IMR-90 (cell line): ENCODE measurements at regions not wholly inside any gene's neighbourhood (a gene's known extent, or its start where the extent isn't known, plus 50 kb on each side); places are given as distances from the start of the nearest gene placed in this dataset.

Experiments
- ATAC-seq: fragments of 200-7000 bp; cut with Tn5 transposase; 2 replicates; pipeline ENCODE4 v1.9.1; 2020; ENCODE audit warnings: low read depth, mild to moderate bottlenecking, moderate library complexity
- BruUV-seq: library from RNA; stranded (reverse); fragments of 400-500 nt; replicated peaks from 2 replicates; lab custom pipeline; 2021; lab: Mats Ljungman, UMichigan
- CTCF ChIA-PET: fragments of 300-600 bp; formaldehyde crosslinking; extraction: SDS; loops from one replicate; lab custom pipeline; 2021; ENCODE audit warnings: antibody characterized with exemption; lab: Yijun Ruan, JAX
- POLR2A ChIA-PET: fragments of 300-600 bp; sonication (Branson Sonifier 250); formaldehyde crosslinking; loops from one replicate; lab custom pipeline; 2022; ENCODE audit warnings: antibody characterized with exemption; ENCODE audit not compliant: unreplicated experiment; lab: Charles Lee
- DNase-seq: peaks from one replicate; pipeline ENCODE4 v3.0.0; 2013
- H2AFZ ChIP-seq: replicated peaks from 2 replicates; pipeline ENCODE3; 2013; ENCODE audit warnings: low read length, mild to moderate bottlenecking; ENCODE audit not compliant: poor library complexity
- H2AK5ac ChIP-seq: 2 replicates; pipeline ENCODE4 v1.6.1; 2013; ENCODE audit warnings: low read depth, low read length, inconsistent platforms
- H2AK9ac ChIP-seq: replicated peaks from 2 replicates; pipeline ENCODE3; 2013; ENCODE audit warnings: mild to moderate bottlenecking, low read depth, low read length, moderate library complexity; ENCODE audit not compliant: poor library complexity
- H2BK120ac ChIP-seq: 2 replicates; pipeline ENCODE4 v1.6.1; 2013; ENCODE audit warnings: low read depth, low read length, inconsistent platforms
- H2BK15ac ChIP-seq: 3 replicates; pipeline ENCODE4 v1.6.1; 2013; ENCODE audit warnings: low read depth, low read length, inconsistent platforms
- H2BK20ac ChIP-seq: 2 replicates; pipeline ENCODE4 v1.6.1; 2013; ENCODE audit warnings: low read depth, mild to moderate bottlenecking, inconsistent platforms, low read length, moderate library complexity
- H2BK5ac ChIP-seq: 2 replicates; pipeline ENCODE4 v1.6.1; 2013; ENCODE audit warnings: mild to moderate bottlenecking, low read depth, low read length, inconsistent platforms; ENCODE audit not compliant: poor library complexity, severe bottlenecking
- H3K14ac ChIP-seq: replicated peaks from 2 replicates; pipeline ENCODE4 v1.6.1; 2013; ENCODE audit warnings: low read depth, low read length, inconsistent platforms
- H3K18ac ChIP-seq: 2 replicates; pipeline ENCODE4 v1.6.1; 2013; ENCODE audit warnings: low read depth, low read length, control low read depth
- H3K23ac ChIP-seq: 2 replicates; pipeline ENCODE4 v1.6.1; 2013; ENCODE audit warnings: low read depth, low read length, inconsistent platforms
- H3K27ac ChIP-seq: 2 replicates; pipeline ENCODE4 v1.5.1; 2013; ENCODE audit warnings: mild to moderate bottlenecking, control low read depth, low read length; ENCODE audit not compliant: insufficient read depth
- H3K27me3 ChIP-seq: 2 replicates; pipeline ENCODE4 v1.6.1; 2013; ENCODE audit warnings: low read length; ENCODE audit not compliant: control insufficient read depth, insufficient read depth
- H3K36me3 ChIP-seq: 2 replicates; pipeline ENCODE4 v1.6.1; 2013; ENCODE audit warnings: low read length, mixed read lengths; ENCODE audit not compliant: control insufficient read depth, insufficient read depth
- H3K4ac ChIP-seq: 2 replicates; pipeline ENCODE4 v1.6.1; 2013; ENCODE audit warnings: low read depth, low read length, inconsistent platforms
- H3K4me1 ChIP-seq: 2 replicates; pipeline ENCODE4 v1.6.1; 2013; ENCODE audit warnings: low read length, mixed read lengths; ENCODE audit not compliant: control insufficient read depth, insufficient read depth
- H3K4me2 ChIP-seq: 2 replicates; pipeline ENCODE4 v1.6.1; 2013; ENCODE audit warnings: low read depth, mild to moderate bottlenecking, control low read depth, low read length, moderate library complexity
- H3K4me3 ChIP-seq: 2 replicates; pipeline ENCODE4 v1.5.1; 2013; ENCODE audit warnings: low read depth, mild to moderate bottlenecking, control low read depth, low read length, moderate library complexity; ENCODE audit not compliant: insufficient read depth
- H3K56ac ChIP-seq: 2 replicates; pipeline ENCODE4 v1.6.1; 2013; ENCODE audit warnings: low read length, inconsistent platforms; ENCODE audit not compliant: insufficient read depth; ENCODE audit errors: extremely low read depth
- H3K79me1 ChIP-seq, 2 experiments: 2 replicates each; pipeline ENCODE4 v1.6.1; 2013; ENCODE audit warnings: low read length in 2 of 2, inconsistent platforms in 1 of 2, low read depth in 1 of 2
- H3K9ac ChIP-seq: 2 replicates; pipeline ENCODE4 v1.6.1; 2013; ENCODE audit warnings: low read depth, low read length, control low read depth
- H3K9me1 ChIP-seq: 2 replicates; pipeline ENCODE4 v1.6.1; 2013; ENCODE audit warnings: low read length, inconsistent platforms; ENCODE audit not compliant: insufficient read depth
- H3K9me3 ChIP-seq: 2 replicates; pipeline ENCODE4 v1.6.1; 2013; ENCODE audit warnings: low read length; ENCODE audit not compliant: control insufficient read depth, insufficient read depth
- H4K20me1 ChIP-seq: 2 replicates; pipeline ENCODE4 v1.6.1; 2013; ENCODE audit warnings: low read length, inconsistent platforms; ENCODE audit not compliant: insufficient read depth
- H4K5ac ChIP-seq: 2 replicates; pipeline ENCODE4 v1.6.1; 2013; ENCODE audit warnings: mild to moderate bottlenecking, low read depth, low read length, control low read depth
- H4K8ac ChIP-seq, 2 experiments: 2 replicates each; pipeline ENCODE4 v1.6.1; 2013; ENCODE audit warnings: low read depth in 2 of 2, low read length in 2 of 2, control low read depth in 1 of 2, inconsistent platforms in 1 of 2
- H4K91ac ChIP-seq: 2 replicates; pipeline ENCODE4 v1.6.1; 2013; ENCODE audit warnings: low read depth, low read length, inconsistent platforms; ENCODE audit not compliant: insufficient read depth
- BHLHE40 ChIP-seq: fragments of 150-350 bp; IDR thresholded peaks from 2 replicates; pipeline ENCODE4 v1.6.1; 2016; ENCODE audit warnings: mild to moderate bottlenecking, low read depth, low read length
- CEBPB ChIP-seq: IDR thresholded peaks from 2 replicates; pipeline ENCODE4 v1.6.1; 2012; ENCODE audit warnings: low read depth, low read length, improper control_type of control experiment
- CHD1 ChIP-seq: IDR thresholded peaks from 2 replicates; pipeline ENCODE4 v1.6.1; 2012; ENCODE audit warnings: low read depth, low read length, improper control_type of control experiment
- FOS ChIP-seq: fragments of 150-350 bp; IDR thresholded peaks from 2 replicates; pipeline ENCODE4 v1.6.1; 2016; ENCODE audit warnings: low read depth, low read length
- MAFK ChIP-seq: IDR thresholded peaks from 2 replicates; pipeline ENCODE4 v1.6.1; 2012; ENCODE audit warnings: low read depth, low read length, improper control_type of control experiment
- MAZ ChIP-seq: IDR thresholded peaks from 2 replicates; pipeline ENCODE4 v1.6.1; 2012; ENCODE audit warnings: low read depth, mild to moderate bottlenecking, low read length, improper control_type of control experiment, moderate library complexity, borderline replicate concordance
- MXI1 ChIP-seq: IDR thresholded peaks from 2 replicates; pipeline ENCODE4 v1.6.1; 2012; ENCODE audit warnings: low read depth, mild to moderate bottlenecking, low read length, moderate library complexity, borderline replicate concordance
- NFE2L2 ChIP-seq: fragments of 150-350 bp; IDR thresholded peaks from 2 replicates; pipeline ENCODE4 v1.6.1; 2016; ENCODE audit warnings: low read depth, mild to moderate bottlenecking, low read length
- POLR2A ChIP-seq: IDR thresholded peaks from 2 replicates; pipeline ENCODE4 v1.6.1; 2012; ENCODE audit warnings: mild to moderate bottlenecking, low read depth, low read length
- RAD21 ChIP-seq: IDR thresholded peaks from 2 replicates; pipeline ENCODE4 v1.6.1; 2012; ENCODE audit warnings: low read length, improper control_type of control experiment
- RCOR1 ChIP-seq: IDR thresholded peaks from 2 replicates; pipeline ENCODE4 v1.6.1; 2012; ENCODE audit warnings: mild to moderate bottlenecking, low read length, improper control_type of control experiment; ENCODE audit not compliant: insufficient replicate concordance
- RFX5 ChIP-seq: IDR thresholded peaks from 2 replicates; pipeline ENCODE4 v1.8.0; 2012; ENCODE audit warnings: low read depth, mild to moderate bottlenecking, low read length, moderate library complexity
- SMC3 ChIP-seq: fragments of 150-350 bp; IDR thresholded peaks from 2 replicates; pipeline ENCODE4 v1.6.1; 2016; ENCODE audit warnings: low read depth, mild to moderate bottlenecking, antibody characterized with exemption, low read length, moderate library complexity
- dilution Hi-C: fragments of 300-500 bp; cut with HindIII; formaldehyde crosslinking; loops from one replicate; pipeline ENCODE4 v1.14.3; 2018; ENCODE audit warnings: low sequenced_read_pairs; ENCODE audit not compliant: unreplicated experiment
- in situ Hi-C: fragments of 300-500 bp; cut with MboI; formaldehyde crosslinking; loops from 3 replicates; pipeline ENCODE4 v1.14.3; 2019; ENCODE audit warnings: low sequenced_read_pairs, inconsistent platforms, mixed read lengths
- intact Hi-C: fragments of 100-400 bp; cut with micrococcal nuclease; formaldehyde crosslinking; loops from 2 replicates; pipeline ENCODE4 v1.10.0; 2022
- TF ChIP-seq, protein P1 (sequence below): fragments of 150-350 bp; IDR thresholded peaks from 2 replicates; pipeline ENCODE4 v1.6.1; 2017; ENCODE audit warnings: mild to moderate bottlenecking, antibody characterized with exemption, low read length, low read depth
- TF ChIP-seq, protein P2 (sequence below): conservative IDR thresholded peaks from 2 replicates; pipeline ENCODE4 v1.5.1; 2012; ENCODE audit warnings: mild to moderate bottlenecking, low read depth, low read length, improper control_type of control experiment
- TF ChIP-seq, protein P3 (sequence below): fragments of 150-350 bp; IDR thresholded peaks from 2 replicates; pipeline ENCODE4 v1.6.1; 2016; ENCODE audit warnings: low read depth, mild to moderate bottlenecking, low read length, moderate library complexity, borderline replicate concordance

DNA sequence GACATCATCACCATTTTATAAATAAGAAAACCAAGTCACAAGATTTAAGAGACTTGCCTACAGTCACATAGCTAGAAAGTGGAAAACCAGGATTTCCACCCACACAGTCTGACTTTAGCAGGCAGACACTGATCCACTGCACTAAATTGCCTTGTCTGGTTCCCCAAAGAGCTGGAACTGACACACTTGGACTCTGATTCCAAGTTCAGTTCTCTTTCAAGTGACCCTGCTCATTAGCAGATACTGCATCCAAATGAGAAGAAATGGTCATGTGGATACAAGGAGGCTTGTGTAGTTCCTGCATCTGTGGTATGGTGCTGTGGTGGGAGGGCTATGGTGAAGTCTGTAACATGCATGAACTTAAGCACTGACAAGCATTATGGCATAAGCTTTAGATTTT is 180.1 kb upstream of the MKLN1 start:
- H4K91ac ChIP-seq: no peak overlapping the region
- H4K20me1 ChIP-seq: no peaks in the 10 kb centered on the region
- H2BK5ac ChIP-seq: no peak overlapping the region
- CTCF ChIA-PET: interaction anchor here (1.3 kb wide), 1 partner anchor 136 kb away, joined by 3 read pairs; no protein-coding TSS in a partner anchor
- H2BK15ac ChIP-seq: peak overlapping the region; percentile 27; the same call in 1 of the 3 replicates
- POLR2A ChIA-PET: no interaction called here
- peak overlapping the region; percentile 5; the same call in 1 of the 2 replicates for H3K56ac ChIP-seq
- no peak for DNase-seq
- H3K18ac ChIP-seq: no peak overlapping the region
- in situ Hi-C loops (no loop called here), dilution Hi-C loops (no loop called here), intact Hi-C loops (no loop called here)
- no TSS peak for BruUV-seq
- no peak overlapping the region for H4K5ac ChIP-seq
- no peak overlapping the region for H3K9ac ChIP-seq
- H3K14ac ChIP-seq: 0 out of 2 replicates have a peak overlapping the region, but pooled peaks have one; percentile 45
- H2AK5ac ChIP-seq: no peak overlapping the region
- H3K79me1 ChIP-seq: no peaks in the 10 kb centered on the region
- H3K9me1 ChIP-seq: no peaks in the 10 kb centered on the region
- no peaks in the 10 kb centered on the region for H3K36me3 ChIP-seq
- no peak for TF ChIP-seq MAFK
- TF ChIP-seq FOS: no peak
- TF ChIP-seq BHLHE40: no peak
- TF ChIP-seq NFE2L2: no peak
- TF ChIP-seq RAD21: no peak
- TF ChIP-seq MAZ: no peak
- TF ChIP-seq CHD1: no peak
- TF ChIP-seq CEBPB: no peak
- TF ChIP-seq RCOR1: no peak
- no peak for TF ChIP-seq SMC3
- no peak for TF ChIP-seq POLR2A
- no peak for TF ChIP-seq MXI1
- TF ChIP-seq, protein P1, sequence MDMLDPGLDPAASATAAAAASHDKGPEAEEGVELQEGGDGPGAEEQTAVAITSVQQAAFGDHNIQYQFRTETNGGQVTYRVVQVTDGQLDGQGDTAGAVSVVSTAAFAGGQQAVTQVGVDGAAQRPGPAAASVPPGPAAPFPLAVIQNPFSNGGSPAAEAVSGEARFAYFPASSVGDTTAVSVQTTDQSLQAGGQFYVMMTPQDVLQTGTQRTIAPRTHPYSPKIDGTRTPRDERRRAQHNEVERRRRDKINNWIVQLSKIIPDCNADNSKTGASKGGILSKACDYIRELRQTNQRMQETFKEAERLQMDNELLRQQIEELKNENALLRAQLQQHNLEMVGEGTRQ: no peak
- no peak for TF ChIP-seq RFX5
- TF ChIP-seq, protein P2, sequence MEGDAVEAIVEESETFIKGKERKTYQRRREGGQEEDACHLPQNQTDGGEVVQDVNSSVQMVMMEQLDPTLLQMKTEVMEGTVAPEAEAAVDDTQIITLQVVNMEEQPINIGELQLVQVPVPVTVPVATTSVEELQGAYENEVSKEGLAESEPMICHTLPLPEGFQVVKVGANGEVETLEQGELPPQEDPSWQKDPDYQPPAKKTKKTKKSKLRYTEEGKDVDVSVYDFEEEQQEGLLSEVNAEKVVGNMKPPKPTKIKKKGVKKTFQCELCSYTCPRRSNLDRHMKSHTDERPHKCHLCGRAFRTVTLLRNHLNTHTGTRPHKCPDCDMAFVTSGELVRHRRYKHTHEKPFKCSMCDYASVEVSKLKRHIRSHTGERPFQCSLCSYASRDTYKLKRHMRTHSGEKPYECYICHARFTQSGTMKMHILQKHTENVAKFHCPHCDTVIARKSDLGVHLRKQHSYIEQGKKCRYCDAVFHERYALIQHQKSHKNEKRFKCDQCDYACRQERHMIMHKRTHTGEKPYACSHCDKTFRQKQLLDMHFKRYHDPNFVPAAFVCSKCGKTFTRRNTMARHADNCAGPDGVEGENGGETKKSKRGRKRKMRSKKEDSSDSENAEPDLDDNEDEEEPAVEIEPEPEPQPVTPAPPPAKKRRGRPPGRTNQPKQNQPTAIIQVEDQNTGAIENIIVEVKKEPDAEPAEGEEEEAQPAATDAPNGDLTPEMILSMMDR: no peak
- TF ChIP-seq, protein P3, sequence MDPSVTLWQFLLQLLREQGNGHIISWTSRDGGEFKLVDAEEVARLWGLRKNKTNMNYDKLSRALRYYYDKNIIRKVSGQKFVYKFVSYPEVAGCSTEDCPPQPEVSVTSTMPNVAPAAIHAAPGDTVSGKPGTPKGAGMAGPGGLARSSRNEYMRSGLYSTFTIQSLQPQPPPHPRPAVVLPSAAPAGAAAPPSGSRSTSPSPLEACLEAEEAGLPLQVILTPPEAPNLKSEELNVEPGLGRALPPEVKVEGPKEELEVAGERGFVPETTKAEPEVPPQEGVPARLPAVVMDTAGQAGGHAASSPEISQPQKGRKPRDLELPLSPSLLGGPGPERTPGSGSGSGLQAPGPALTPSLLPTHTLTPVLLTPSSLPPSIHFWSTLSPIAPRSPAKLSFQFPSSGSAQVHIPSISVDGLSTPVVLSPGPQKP: no peak
- H3K4me1 ChIP-seq: no peaks in the 10 kb centered on the region
- H3K4me3 ChIP-seq: no peak overlapping the region
- H3K27ac ChIP-seq: no peak overlapping the region
- H3K9me3 ChIP-seq: no peaks in the 10 kb centered on the region
- no peak overlapping the region for H2AK9ac ChIP-seq
- peak overlapping the region; percentile 56 for H2AFZ ChIP-seq
- H3K4me2 ChIP-seq: no peak overlapping the region
- 0 out of 2 replicates have a peak overlapping the region, but pooled peaks have one; percentile 25 for H3K4ac ChIP-seq
- no peak overlapping the region for H2BK120ac ChIP-seq
- H4K8ac ChIP-seq: no peak overlapping the region
- H3K27me3 ChIP-seq: no peaks in the 10 kb centered on the region
- H2BK20ac ChIP-seq: no peak overlapping the region
- no peak overlapping the region for H3K23ac ChIP-seq
- no peak for ATAC-seq
